OCI-LY1 (cell line): ENCODE measurements at regions not wholly inside any gene's neighbourhood (a gene's known extent, or its start where the extent isn't known, plus 50 kb on each side); places are given as distances from the start of the nearest gene placed in this dataset.
"Not testable (repeated sequence)": the region's sequence is repeated elsewhere in the genome, so short reads cannot be mapped to it uniquely, and the experiment has no call there.

Experiments
- EZH2 ChIP-seq: fragments of 200-600 bp; sonication (generic), shearing (Covaris generic); IDR thresholded peaks from 2 replicates; pipeline ENCODE4 v1.8.0; 2017; ENCODE audit warnings: borderline replicate concordance, mixed run types, mild to moderate bottlenecking, antibody characterized with exemption, low read length, moderate library complexity, mixed read lengths
- TF ChIP-seq, protein P1 (sequence below): fragments of 200-600 bp; sonication (generic), shearing (Covaris generic); IDR thresholded peaks from 2 replicates; pipeline ENCODE4 v1.5.1; 2017; ENCODE audit warnings: mild to moderate bottlenecking, antibody characterized with exemption, low read length, moderate library complexity, mixed read lengths

DNA sequence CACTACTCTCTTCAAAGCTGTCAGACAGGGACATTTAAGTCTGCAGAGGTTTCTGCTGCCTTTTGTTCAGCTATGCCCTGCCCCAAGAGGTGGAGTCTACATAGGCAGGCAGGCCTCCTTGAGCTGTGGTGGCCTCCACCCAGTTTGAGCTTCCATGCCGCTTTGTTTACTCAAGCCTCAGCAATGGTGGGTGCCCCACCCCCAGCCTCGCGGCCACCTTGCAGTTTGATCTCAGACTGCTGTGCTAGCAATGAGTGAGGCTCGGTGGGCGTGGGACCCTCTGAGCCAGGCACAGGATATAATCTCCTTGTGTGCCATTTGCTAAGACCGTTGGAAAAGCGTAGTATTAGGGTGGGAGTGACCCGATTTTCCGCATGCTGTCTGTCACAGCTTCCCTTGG is 710.0 kb upstream of the RGS18 start:
- TF ChIP-seq, protein P1, sequence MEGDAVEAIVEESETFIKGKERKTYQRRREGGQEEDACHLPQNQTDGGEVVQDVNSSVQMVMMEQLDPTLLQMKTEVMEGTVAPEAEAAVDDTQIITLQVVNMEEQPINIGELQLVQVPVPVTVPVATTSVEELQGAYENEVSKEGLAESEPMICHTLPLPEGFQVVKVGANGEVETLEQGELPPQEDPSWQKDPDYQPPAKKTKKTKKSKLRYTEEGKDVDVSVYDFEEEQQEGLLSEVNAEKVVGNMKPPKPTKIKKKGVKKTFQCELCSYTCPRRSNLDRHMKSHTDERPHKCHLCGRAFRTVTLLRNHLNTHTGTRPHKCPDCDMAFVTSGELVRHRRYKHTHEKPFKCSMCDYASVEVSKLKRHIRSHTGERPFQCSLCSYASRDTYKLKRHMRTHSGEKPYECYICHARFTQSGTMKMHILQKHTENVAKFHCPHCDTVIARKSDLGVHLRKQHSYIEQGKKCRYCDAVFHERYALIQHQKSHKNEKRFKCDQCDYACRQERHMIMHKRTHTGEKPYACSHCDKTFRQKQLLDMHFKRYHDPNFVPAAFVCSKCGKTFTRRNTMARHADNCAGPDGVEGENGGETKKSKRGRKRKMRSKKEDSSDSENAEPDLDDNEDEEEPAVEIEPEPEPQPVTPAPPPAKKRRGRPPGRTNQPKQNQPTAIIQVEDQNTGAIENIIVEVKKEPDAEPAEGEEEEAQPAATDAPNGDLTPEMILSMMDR = not testable (repeated sequence)
- not testable (repeated sequence) for TF ChIP-seq EZH2
